H1 (cell line): ENCODE measurements at regions not wholly inside any gene's neighbourhood (a gene's known extent, or its start where the extent isn't known, plus 50 kb on each side); places are given as distances from the start of the nearest gene placed in this dataset.

Experiments used
- CTCF ChIA-PET: fragments of 300-600 bp; sonication (Branson Sonifier 250); formaldehyde crosslinking; loops from one replicate; lab custom pipeline; 2021; ENCODE audit not compliant: partially characterized antibody; lab: Charles Lee
- POLR2A ChIA-PET: fragments of 300-600 bp; sonication (Branson Sonifier 250); formaldehyde crosslinking; loops from one replicate; lab custom pipeline; 2021; ENCODE audit warnings: inconsistent platforms; ENCODE audit not compliant: partially characterized antibody; lab: Charles Lee
- DNase-seq, 2 experiments: peaks; one replicate each; pipeline versions ENCODE4 v3.0.0 to v3.0.0-alpha.2; 2010 to 2022; ENCODE audit warnings: low spot score in 2 of 2, low read depth in 1 of 2, mixed read lengths in 1 of 2
- FAIRE-seq: peaks from 2 replicates; lab custom pipeline; 2011; peaks lifted over from hg19 to GRCh38; lab: Jason Lieb, UNC
- H2AFZ ChIP-seq: 2 replicates; pipeline ENCODE4 v1.8.1; 2012; ENCODE audit warnings: low read length, inconsistent platforms
- H2AK5ac ChIP-seq: 2 replicates; pipeline ENCODE4 v1.6.1; 2013; ENCODE audit warnings: low read depth, low read length
- H2BK120ac ChIP-seq: replicated peaks from 2 replicates; pipeline ENCODE3; 2013; ENCODE audit warnings: low read depth, low read length, inconsistent platforms
- H2BK12ac ChIP-seq: 2 replicates; pipeline ENCODE4 v1.6.1; 2013; ENCODE audit warnings: low read depth, low read length
- H2BK15ac ChIP-seq: 2 replicates; pipeline ENCODE4 v1.6.1; 2013; ENCODE audit warnings: low read length
- H2BK20ac ChIP-seq: 2 replicates; pipeline ENCODE4 v1.6.1; 2013; ENCODE audit warnings: low read length
- H2BK5ac ChIP-seq: 2 replicates; pipeline ENCODE4 v1.6.1; 2013; ENCODE audit warnings: low read depth, low read length
- H3K14ac ChIP-seq: 2 replicates; pipeline ENCODE4 v1.6.1; 2013; ENCODE audit warnings: inconsistent platforms; ENCODE audit not compliant: insufficient read length
- H3K18ac ChIP-seq: 2 replicates; pipeline ENCODE4 v1.6.1; 2013; ENCODE audit warnings: low read length; ENCODE audit errors: extremely low read depth
- H3K23ac ChIP-seq: 2 replicates; pipeline ENCODE4 v1.6.1; 2013; ENCODE audit warnings: inconsistent platforms; ENCODE audit not compliant: insufficient read length
- H3K23me2 ChIP-seq: 2 replicates; pipeline ENCODE4 v1.6.1; 2013; ENCODE audit warnings: low read depth, low read length
- H3K27ac ChIP-seq: 2 replicates; pipeline ENCODE4 v1.6.1; 2011; ENCODE audit warnings: low read depth, low read length, inconsistent platforms
- H3K27me3 ChIP-seq, 4 experiments: replicated peaks in 1 of 4; 1 replicate in 1 of 4; 2 replicates in 3 of 4; pipeline versions ENCODE4 v1.6.1 to v1.8.1; 2011 to 2013; ENCODE audit warnings: low read length in 3 of 4, mild to moderate bottlenecking in 3 of 4, inconsistent platforms in 2 of 4, mixed read lengths in 2 of 4, moderate library complexity in 1 of 4; ENCODE audit not compliant: control insufficient read depth in 3 of 4, insufficient read depth in 3 of 4; ENCODE audit errors: extremely low read depth in 1 of 4
- H3K36me3 ChIP-seq, 4 experiments: 2 replicates each; pipeline versions ENCODE4 v1.6.1 to v1.8.1; 2011 to 2013; ENCODE audit warnings: mild to moderate bottlenecking in 4 of 4, low read length in 3 of 4, moderate library complexity in 2 of 4, control low read depth in 1 of 4, inconsistent platforms in 1 of 4; ENCODE audit not compliant: insufficient read depth in 4 of 4, control insufficient read depth in 2 of 4
- H3K4ac ChIP-seq: replicated peaks from 2 replicates; pipeline ENCODE3; 2013; ENCODE audit warnings: low read length, low read depth, mixed read lengths, inconsistent platforms; ENCODE audit not compliant: insufficient read length
- H3K4me1 ChIP-seq, 4 experiments: replicated peaks in 1 of 4; 1 replicate in 1 of 4; 2 replicates in 3 of 4; pipeline versions ENCODE4 v1.6.1 to v1.8.1; 2011 to 2013; ENCODE audit warnings: low read length in 3 of 4, inconsistent platforms in 2 of 4, mixed read lengths in 1 of 4; ENCODE audit not compliant: insufficient read depth in 4 of 4, control insufficient read depth in 3 of 4
- H3K4me2 ChIP-seq, 2 experiments: 2 replicates each; pipeline versions ENCODE4 v1.6.1 to v1.8.1; 2011 to 2013; ENCODE audit warnings: low read depth in 2 of 2, low read length in 2 of 2, control low read depth in 1 of 2, inconsistent platforms in 1 of 2, mild to moderate bottlenecking in 1 of 2; ENCODE audit not compliant: insufficient read depth in 1 of 2
- H3K4me3 ChIP-seq, 4 experiments: fragments of 200-600, 300-600 bp in 1 of 4; sonication (generic), shearing (Covaris generic), sonication (Bioruptor Twin) in 1 of 4; 2 replicates each; pipeline versions ENCODE4 v1.5.1 to v1.8.1; 2011 to 2016; ENCODE audit warnings: low read length in 4 of 4, low read depth in 3 of 4, control low read depth in 2 of 4, inconsistent platforms in 2 of 4, mild to moderate bottlenecking in 2 of 4, mixed read lengths in 1 of 4, moderate library complexity in 1 of 4; ENCODE audit not compliant: insufficient read depth in 2 of 4; ENCODE audit errors: extremely low read depth in 1 of 4
- H3K56ac ChIP-seq: replicated peaks from 2 replicates; pipeline ENCODE3; 2013; ENCODE audit warnings: low read depth, mild to moderate bottlenecking, mixed read lengths, low read length, inconsistent platforms; ENCODE audit not compliant: insufficient read length
- H3K79me1 ChIP-seq: 2 replicates; pipeline ENCODE4 v1.6.1; 2013; ENCODE audit warnings: low read depth, low read length, control low read depth
- H3K79me2 ChIP-seq, 2 experiments: 2 replicates each; pipeline versions ENCODE4 v1.6.1 to v1.8.1; 2012 to 2013; ENCODE audit warnings: low read length in 2 of 2, mild to moderate bottlenecking in 2 of 2, inconsistent platforms in 1 of 2; ENCODE audit not compliant: insufficient read depth in 2 of 2, control insufficient read depth in 1 of 2
- H3K9ac ChIP-seq, 4 experiments: replicated peaks in 1 of 4; 1 replicate in 1 of 4; 2 replicates in 3 of 4; pipeline versions ENCODE4 v1.6.1 to v1.8.1; 2011 to 2013; ENCODE audit warnings: low read depth in 3 of 4, low read length in 3 of 4, control low read depth in 2 of 4, mild to moderate bottlenecking in 2 of 4, moderate library complexity in 2 of 4, inconsistent platforms in 1 of 4; ENCODE audit errors: extremely low read depth in 1 of 4
- H3K9me3 ChIP-seq, 2 experiments: 2 replicates each; pipeline versions ENCODE4 v1.6.1 to v1.8.1; 2012 to 2013; ENCODE audit warnings: mild to moderate bottlenecking in 2 of 2, moderate library complexity in 2 of 2, control low read depth in 1 of 2, inconsistent platforms in 1 of 2, low read depth in 1 of 2, low read length in 1 of 2, mixed read lengths in 1 of 2; ENCODE audit not compliant: insufficient read depth in 2 of 2
- H4K20me1 ChIP-seq, 2 experiments: replicated peaks in 1 of 2; 2 replicates each; pipeline versions ENCODE3 to v1.8.1; 2011 to 2013; ENCODE audit warnings: inconsistent platforms in 2 of 2, low read length in 2 of 2, mild to moderate bottlenecking in 1 of 2; ENCODE audit not compliant: insufficient read depth in 2 of 2, control insufficient read depth in 1 of 2
- H4K5ac ChIP-seq: 2 replicates; pipeline ENCODE4 v1.6.1; 2013; ENCODE audit warnings: low read length, low read depth, mixed read lengths, inconsistent platforms; ENCODE audit not compliant: insufficient read length
- H4K8ac ChIP-seq: 2 replicates; pipeline ENCODE4 v1.8.0; 2013; ENCODE audit warnings: mild to moderate bottlenecking, moderate library complexity, low read length, inconsistent platforms; ENCODE audit not compliant: insufficient read depth; ENCODE audit errors: extremely low read depth
- H4K91ac ChIP-seq: replicated peaks from 2 replicates; pipeline ENCODE3; 2013; ENCODE audit warnings: low read length, mixed read lengths, inconsistent platforms; ENCODE audit not compliant: insufficient read length
- BACH1 ChIP-seq: IDR thresholded peaks from 2 replicates; pipeline ENCODE4 v1.6.1; 2012; ENCODE audit warnings: low read length, improper control_type of control experiment
- CEBPB ChIP-seq: IDR thresholded peaks from 2 replicates; pipeline ENCODE4 v1.6.1; 2012; ENCODE audit warnings: low read depth, low read length
- CHD2 ChIP-seq: IDR thresholded peaks from 2 replicates; pipeline ENCODE4 v1.6.1; 2012; ENCODE audit warnings: low read length, improper control_type of control experiment
- CTBP2 ChIP-seq: IDR thresholded peaks from 2 replicates; pipeline ENCODE4 v1.7.0; 2011; ENCODE audit warnings: borderline replicate concordance, mild to moderate bottlenecking, moderate library complexity, mixed read lengths, low read length; ENCODE audit not compliant: insufficient read depth, insufficient read length
- NRF1 ChIP-seq: IDR thresholded peaks from 2 replicates; pipeline ENCODE4 v1.6.1; 2011; ENCODE audit warnings: mild to moderate bottlenecking, low read depth, low read length, improper control_type of control experiment
- PHF8 ChIP-seq: fragments of 200-600 bp; sonication (generic); conservative IDR thresholded peaks from 2 replicates; pipeline ENCODE4 v1.7.1; 2012; ENCODE audit warnings: low read depth, mild to moderate bottlenecking, inconsistent platforms, low read length, moderate library complexity
- POU5F1 ChIP-seq: IDR thresholded peaks from 2 replicates; pipeline ENCODE4 v1.6.1; 2011; ENCODE audit warnings: low read depth, mild to moderate bottlenecking, low read length, moderate library complexity
- RBBP5 ChIP-seq: IDR thresholded peaks from 2 replicates; pipeline ENCODE4 v1.7.1; 2012; ENCODE audit warnings: low read depth, mild to moderate bottlenecking, inconsistent platforms, low read length, moderate library complexity, borderline replicate concordance
- SP1 ChIP-seq: IDR thresholded peaks from 2 replicates; pipeline ENCODE4 v1.6.1; 2011; ENCODE audit warnings: low read depth, low read length
- SUZ12 ChIP-seq: fragments of 200-600 bp; sonication (generic); IDR thresholded peaks from 2 replicates; pipeline ENCODE4 v1.6.1; 2012; ENCODE audit warnings: mild to moderate bottlenecking, inconsistent platforms, low read length, moderate library complexity, mixed read lengths
- ZNF274 ChIP-seq: IDR thresholded peaks from 2 replicates; pipeline ENCODE4 v1.7.0; 2012; ENCODE audit warnings: low read length, borderline replicate concordance; ENCODE audit errors: extremely low read depth
- WGBS, 2 experiments: shearing (Covaris generic) in 1 of 2; methylation state at CpG; one replicate each; pipeline versions ENCODE4 v1.1.6 to v1.1.7; 2013 to 2015; ENCODE audit warnings: low lambda C conversion rate in 2 of 2, mixed read lengths in 2 of 2, inconsistent platforms in 1 of 2, low coverage in 1 of 2, missing lambda C conversion rate in 1 of 2; ENCODE audit not compliant: insufficient replicate concordance in 2 of 2, insufficient coverage in 1 of 2, insufficient read length in 1 of 2; ENCODE audit errors: extremely low coverage in 1 of 2, missing lambda C conversion rate in 1 of 2; 5-methylcytosine and 5-hydroxymethylcytosine counted together
- TF ChIP-seq, protein P1 (sequence below), 3 experiments: IDR thresholded peaks; 1 replicate in 2 of 3; 2 replicates in 1 of 3; pipeline versions ENCODE4 v1.5.1 to v1.6.1; 2011; ENCODE audit warnings: low read length in 3 of 3, mild to moderate bottlenecking in 3 of 3, inconsistent platforms in 2 of 3, low read depth in 1 of 3, moderate library complexity in 1 of 3; ENCODE audit not compliant: insufficient read depth in 1 of 3; ENCODE audit errors: control extremely low read depth in 1 of 3

DNA sequence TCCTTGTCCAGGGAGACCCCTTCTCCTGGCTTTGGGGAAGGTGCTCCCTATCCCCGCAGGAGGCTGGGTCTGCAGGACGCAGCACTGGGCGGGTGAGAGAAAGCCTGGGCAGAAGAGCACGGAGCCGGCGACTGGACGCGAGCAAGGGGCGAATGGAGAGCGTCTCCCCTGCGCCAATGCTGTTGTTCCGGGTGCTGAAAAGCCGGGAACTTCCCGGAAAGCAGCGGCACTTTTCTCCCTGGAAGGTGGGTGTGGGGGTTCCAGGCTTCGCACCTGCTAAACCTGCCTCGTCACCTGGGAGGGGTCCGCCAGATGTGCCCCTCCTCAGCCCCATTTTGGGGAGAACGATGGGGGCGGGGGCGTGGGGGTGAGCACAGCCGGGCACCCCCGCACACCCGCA lies 417.1 kb upstream of the TMTC1 start:
- no peak overlapping the region for H2BK12ac ChIP-seq
- H3K18ac ChIP-seq = no peak overlapping the region
- H3K27ac ChIP-seq = no peak overlapping the region
- H2BK120ac ChIP-seq = no peak overlapping the region
- H3K4me1 ChIP-seq = peaks cover 0 to 5% (median 1%) of the 10 kb centered on the region in 4 experiments; a peak in 1 of 7 replicates
- no peak overlapping the region for H4K91ac ChIP-seq
- H2AFZ ChIP-seq = no peak overlapping the region; the same call in 1 of the 2 replicates
- no peaks in the 10 kb centered on the region for H3K9me3 ChIP-seq
- CTCF ChIA-PET = interaction anchor here (1.1 kb wide), 1 partner anchor 67 kb away, joined by 3 read pairs; no protein-coding TSS in a partner anchor
- no peak overlapping the region for H2AK5ac ChIP-seq
- FAIRE-seq (no peak), DNase-seq (peak in 1 of 2 experiments; percentile 61)
- peaks cover 8% of the 10 kb centered on the region; the same call in 1 of the 2 replicates for H3K23me2 ChIP-seq
- H3K79me2 ChIP-seq = no peaks in the 10 kb centered on the region
- H2BK15ac ChIP-seq = no peak overlapping the region
- H3K56ac ChIP-seq = no peak overlapping the region
- H4K5ac ChIP-seq = no peak overlapping the region
- no peaks in the 10 kb centered on the region for H4K20me1 ChIP-seq
- no peak overlapping the region for H3K14ac ChIP-seq
- H2BK20ac ChIP-seq = no peak overlapping the region
- POLR2A ChIA-PET = no interaction called here
- H3K9ac ChIP-seq = no peak overlapping the region
- H3K27me3 ChIP-seq = peaks cover 0 to 2% (median 0%) of the 10 kb centered on the region in 4 experiments; a peak in 3 of 7 replicates
- H3K4ac ChIP-seq = no peak overlapping the region
- H3K79me1 ChIP-seq = no peaks in the 10 kb centered on the region
- H3K4me3 ChIP-seq = peak overlapping the region in 2 of 4 experiments; percentile 36 to 51; a peak in 3 of 8 replicates
- H4K8ac ChIP-seq = no peak overlapping the region
- H3K4me2 ChIP-seq = peak overlapping the region; percentile 33 to 66; a peak in 3 of 4 replicates
- H2BK5ac ChIP-seq = no peak overlapping the region
- H3K23ac ChIP-seq = no peak overlapping the region
- no peaks in the 10 kb centered on the region for H3K36me3 ChIP-seq
- 91% methylated on average over 17 of the region's 24 CpGs; no CpG with 5 or more reads in 1 of the 2 experiments for WGBS, 2 experiments
- TF ChIP-seq BACH1 = no peak
- no peak for TF ChIP-seq CHD2
- no peak for TF ChIP-seq CTBP2
- no peak for TF ChIP-seq NRF1
- TF ChIP-seq RBBP5 = no peak
- TF ChIP-seq POU5F1 = no peak
- TF ChIP-seq SUZ12 = no peak
- TF ChIP-seq SP1 = no peak
- TF ChIP-seq, protein P1, sequence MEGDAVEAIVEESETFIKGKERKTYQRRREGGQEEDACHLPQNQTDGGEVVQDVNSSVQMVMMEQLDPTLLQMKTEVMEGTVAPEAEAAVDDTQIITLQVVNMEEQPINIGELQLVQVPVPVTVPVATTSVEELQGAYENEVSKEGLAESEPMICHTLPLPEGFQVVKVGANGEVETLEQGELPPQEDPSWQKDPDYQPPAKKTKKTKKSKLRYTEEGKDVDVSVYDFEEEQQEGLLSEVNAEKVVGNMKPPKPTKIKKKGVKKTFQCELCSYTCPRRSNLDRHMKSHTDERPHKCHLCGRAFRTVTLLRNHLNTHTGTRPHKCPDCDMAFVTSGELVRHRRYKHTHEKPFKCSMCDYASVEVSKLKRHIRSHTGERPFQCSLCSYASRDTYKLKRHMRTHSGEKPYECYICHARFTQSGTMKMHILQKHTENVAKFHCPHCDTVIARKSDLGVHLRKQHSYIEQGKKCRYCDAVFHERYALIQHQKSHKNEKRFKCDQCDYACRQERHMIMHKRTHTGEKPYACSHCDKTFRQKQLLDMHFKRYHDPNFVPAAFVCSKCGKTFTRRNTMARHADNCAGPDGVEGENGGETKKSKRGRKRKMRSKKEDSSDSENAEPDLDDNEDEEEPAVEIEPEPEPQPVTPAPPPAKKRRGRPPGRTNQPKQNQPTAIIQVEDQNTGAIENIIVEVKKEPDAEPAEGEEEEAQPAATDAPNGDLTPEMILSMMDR (IDR thresholded peaks at IDR 0.05; ENCODE audit: control extremely low read depth in 1 of 3, insufficient read depth in 1 of 3, low read depth in 1 of 3, low read length in 3 of 3) = no peak
- TF ChIP-seq CEBPB = no peak
- no peak for TF ChIP-seq ZNF274
- TF ChIP-seq PHF8 = no peak
